GM13977 (cell line): ENCODE measurements at regions not wholly inside any gene's neighbourhood (a gene's known extent, or its start where the extent isn't known, plus 50 kb on each side); places are given as distances from the start of the nearest gene placed in this dataset.

Experiments
- DNase-seq: peaks from one replicate; pipeline ENCODE4 v3.0.0; 2012; ENCODE audit warnings: low spot score
- CTCF ChIP-seq: IDR thresholded peaks from 2 replicates; pipeline ENCODE4 v1.5.1; 2012; ENCODE audit warnings: mild to moderate bottlenecking, control low read depth; ENCODE audit not compliant: insufficient read depth; ENCODE audit errors: extremely low read depth, missing control alignments
- in situ Hi-C: fragments of 300-500 bp; cut with MboI; formaldehyde crosslinking; loops from one replicate; pipeline ENCODE4 v1.12.0; 2022; ENCODE audit warnings: low sequenced_read_pairs, low pct_unique_long_range_greater_than_20kb, mixed read lengths, inconsistent platforms; ENCODE audit not compliant: unreplicated experiment

DNA sequence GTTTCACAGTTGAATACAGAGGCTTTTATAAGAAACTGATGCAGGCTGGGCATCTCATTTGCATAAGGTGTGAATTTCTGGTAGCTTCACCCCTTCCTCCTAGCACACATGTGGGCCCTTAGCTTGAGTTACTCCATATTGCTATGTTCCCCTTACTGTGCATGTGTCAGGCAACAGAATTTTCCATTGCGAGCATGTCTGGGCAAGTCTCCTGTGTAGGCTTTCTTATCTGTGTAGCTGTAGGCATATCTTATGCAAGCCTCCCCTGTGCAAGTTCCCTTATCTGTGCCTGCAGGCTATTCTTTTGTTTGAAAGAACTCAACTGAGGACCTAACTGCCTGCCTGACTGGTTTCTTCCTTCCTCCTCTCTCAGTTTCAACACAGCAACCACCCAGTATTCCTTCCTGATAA lies 597.4 kb upstream of the CDH5 start:
- in situ Hi-C loops: no loop called here
- DNase-seq: no peak
- no peak for TF ChIP-seq CTCF

DNA sequence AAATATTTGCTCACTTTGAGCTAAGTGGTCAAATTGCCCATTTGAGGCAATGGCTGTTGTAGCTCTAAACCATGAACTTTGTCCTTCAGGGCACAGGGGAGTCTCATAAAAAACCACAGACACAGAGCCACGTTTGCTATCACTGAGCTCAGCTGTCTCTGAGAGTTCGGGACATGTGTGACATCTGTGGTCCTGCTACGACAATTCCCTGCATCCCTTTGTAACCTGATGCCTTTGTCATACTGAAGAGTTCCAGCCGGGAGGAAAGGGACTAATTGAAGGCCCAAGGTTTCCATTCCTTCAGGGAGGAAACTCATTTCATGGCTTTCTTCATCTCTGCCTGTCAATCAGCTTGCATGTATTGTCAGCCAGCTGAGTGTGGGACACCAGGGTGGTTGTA lies 599.4 kb upstream of the CDH5 start:
- no peak for TF ChIP-seq CTCF
- in situ Hi-C loops: no loop called here
- DNase-seq: no peak

GRCh38 chr16:65763640-65764305 lies 602.7 kb upstream of the CDH5 start:
- DNase-seq: no peak
- no peak for TF ChIP-seq CTCF
- in situ Hi-C loops: no loop called here

GRCh38 chr16:65760874-65761273 lies 605.6 kb upstream of the CDH5 start:
- in situ Hi-C loops: no loop called here
- DNase-seq: no peak
- no peak for TF ChIP-seq CTCF

DNA sequence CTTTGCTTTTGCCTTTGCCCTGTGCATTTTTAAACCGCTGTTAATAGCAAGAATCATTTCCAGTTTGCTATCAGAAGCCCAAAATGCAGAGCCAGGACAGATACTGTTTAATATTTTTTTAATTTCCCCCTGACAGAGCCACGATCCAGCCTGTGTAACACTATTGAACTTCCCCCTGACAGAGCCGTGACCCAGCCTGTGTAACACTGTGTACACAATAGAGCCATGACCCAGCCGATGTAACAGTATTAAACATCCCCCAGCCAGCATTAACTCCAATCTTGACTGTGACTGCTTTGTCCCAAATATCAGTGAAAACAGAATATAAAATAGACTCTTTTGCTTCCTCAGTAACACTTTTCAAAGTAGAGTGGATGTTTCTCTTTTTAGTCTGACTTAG lies 607.9 kb upstream of the CDH5 start:
- no peak for TF ChIP-seq CTCF
- no peak for DNase-seq
- in situ Hi-C loops: no loop called here

DNA sequence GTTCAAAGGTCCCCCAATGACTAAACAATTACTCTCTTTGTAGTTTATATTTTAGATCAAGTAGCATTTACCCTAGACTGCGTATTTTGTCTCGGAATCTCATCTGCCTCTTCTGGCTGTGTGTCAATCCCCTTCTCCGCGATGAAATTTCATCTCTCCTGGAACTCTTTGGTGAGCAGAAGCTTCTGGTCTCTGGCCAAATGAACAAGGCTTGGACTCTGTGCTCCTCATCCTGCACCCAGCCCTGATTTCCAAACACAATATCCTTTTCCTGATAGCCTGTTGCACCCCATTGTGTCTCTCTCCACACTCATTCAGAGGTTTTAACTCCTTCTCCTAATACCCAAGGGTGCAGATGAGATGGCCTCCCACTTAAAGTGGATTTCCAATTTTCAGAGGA lies 609.4 kb upstream of the CDH5 start:
- in situ Hi-C loops: no loop called here
- no peak for DNase-seq
- no peak for TF ChIP-seq CTCF
